GM12878 (cell line): ENCODE measurements at regions not wholly inside any gene's neighbourhood (a gene's known extent, or its start where the extent isn't known, plus 50 kb on each side); places are given as distances from the start of the nearest gene placed in this dataset.

Experiments
- ATAC-seq: fragments of 200-7000 bp; cut with Tn5 transposase; 3 replicates; pipeline ENCODE4 v1.9.1; 2020; ENCODE audit warnings: mild to moderate bottlenecking, moderate library complexity
- BruUV-seq: library from RNA; stranded (reverse); fragments of 400-500 nt; replicated peaks from 2 replicates; lab custom pipeline; 2021; lab: Mats Ljungman, UMichigan
- CTCF ChIA-PET: fragments of 300-600 bp; sonication (Branson Sonifier 250); formaldehyde crosslinking; extraction: SDS; loops from one replicate; lab custom pipeline; 2021; ENCODE audit warnings: inconsistent platforms; lab: Yijun Ruan, JAX
- POLR2A ChIA-PET: fragments of 350-600 bp; formaldehyde crosslinking; extraction: SDS; loops from one replicate; lab custom pipeline; 2021; ENCODE audit warnings: inconsistent platforms; lab: Charles Lee
- RAD21 ChIA-PET: fragments of 300-600 bp; sonication (Branson Sonifier 250); formaldehyde crosslinking; loops from one replicate; lab custom pipeline; 2023; ENCODE audit warnings: antibody characterized with exemption; ENCODE audit not compliant: unreplicated experiment; lab: Charles Lee
- SMC1A ChIA-PET: fragments of 300-600 bp; sonication (Branson Sonifier 250); formaldehyde crosslinking; loops from one replicate; lab custom pipeline; 2023; ENCODE audit not compliant: unreplicated experiment, uncharacterized antibody; lab: Charles Lee
- DNase-seq: peaks from one replicate; pipeline ENCODE4 v3.0.0-alpha.2; 2011; ENCODE audit warnings: low read depth, low spot score
- FAIRE-seq: peaks from 3 replicates; lab custom pipeline; 2011; peaks lifted over from hg19 to GRCh38; lab: Jason Lieb, UNC
- H2AFZ ChIP-seq: 2 replicates; pipeline ENCODE4 v1.6.0; 2011; ENCODE audit warnings: low read depth, low read length, control low read depth; ENCODE audit not compliant: control insufficient read depth
- H3K27ac ChIP-seq: 2 replicates; pipeline ENCODE4 v1.5.1; 2011; ENCODE audit warnings: control low read depth; ENCODE audit not compliant: control insufficient read depth, insufficient read depth
- H3K27me3 ChIP-seq, 2 experiments: replicated peaks in 1 of 2; 2 replicates each; pipeline versions ENCODE4 v1.6.0 to v1.6.1; 2011; ENCODE audit warnings: low read length in 1 of 2; ENCODE audit not compliant: control insufficient read depth in 2 of 2, insufficient read depth in 2 of 2
- H3K36me3 ChIP-seq, 2 experiments: 2 replicates each; pipeline ENCODE4 v1.5.1; 2011; ENCODE audit warnings: low read length in 1 of 2; ENCODE audit not compliant: control insufficient read depth in 2 of 2, insufficient read depth in 2 of 2
- H3K4me1 ChIP-seq: 2 replicates; pipeline ENCODE4 v1.6.1; 2011; ENCODE audit warnings: mild to moderate bottlenecking, low read length, moderate library complexity, mixed read lengths; ENCODE audit not compliant: control insufficient read depth, insufficient read depth
- H3K4me2 ChIP-seq: 2 replicates; pipeline ENCODE4 v1.6.0; 2011; ENCODE audit warnings: control low read depth; ENCODE audit not compliant: control insufficient read depth, insufficient read depth
- H3K4me3 ChIP-seq: fragments of 200-600 bp; sonication (generic); 2 replicates; pipeline ENCODE4 v1.5.1; 2016
- H3K79me2 ChIP-seq: 2 replicates; pipeline ENCODE4 v1.6.0; 2011; ENCODE audit warnings: low read length; ENCODE audit not compliant: control insufficient read depth, insufficient read depth
- H3K9ac ChIP-seq: 2 replicates; pipeline ENCODE4 v1.8.0; 2011; ENCODE audit warnings: low read length, control low read depth, mixed read lengths; ENCODE audit not compliant: control insufficient read depth, insufficient read depth
- H3K9me3 ChIP-seq: replicated peaks from 3 replicates; pipeline ENCODE4 v1.5.1; 2011; ENCODE audit warnings: mild to moderate bottlenecking, low read length; ENCODE audit not compliant: control insufficient read depth, insufficient read depth
- H4K20me1 ChIP-seq: 2 replicates; pipeline ENCODE4 v1.6.0; 2011; ENCODE audit not compliant: control insufficient read depth, insufficient read depth
- BMI1 ChIP-seq: fragments of 450-650 bp; IDR thresholded peaks from 2 replicates; pipeline ENCODE4 v1.6.1; 2016; ENCODE audit warnings: mild to moderate bottlenecking, moderate library complexity, borderline replicate concordance
- EGR1 ChIP-seq, 2 experiments: IDR thresholded peaks; 1 replicate in 1 of 2; 2 replicates in 1 of 2; pipeline ENCODE4 v1.6.1; 2011 to 2012; ENCODE audit warnings: low read depth in 2 of 2, low read length in 2 of 2, borderline replicate concordance in 1 of 2, mild to moderate bottlenecking in 1 of 2, moderate library complexity in 1 of 2
- SMC3 ChIP-seq: IDR thresholded peaks from 2 replicates; pipeline ENCODE4 v1.6.1; 2011; ENCODE audit warnings: low read length, improper control_type of control experiment, borderline replicate concordance
- SREBF2 ChIP-seq: IDR thresholded peaks from 2 replicates; pipeline ENCODE4 v1.6.1; 2012; ENCODE audit warnings: mild to moderate bottlenecking, low read length
- TCF3 ChIP-seq: IDR thresholded peaks from 2 replicates; pipeline ENCODE4 v1.6.1; 2012; ENCODE audit warnings: low read depth, mild to moderate bottlenecking, low read length, borderline replicate concordance; ENCODE audit not compliant: insufficient read depth
- ZBED1 ChIP-seq: IDR thresholded peaks from 2 replicates; pipeline ENCODE4 v1.6.1; 2016; ENCODE audit warnings: borderline replicate concordance
- WGBS: methylation state at CpG from one replicate; pipeline ENCODE4 v1.1.6; 2016; ENCODE audit warnings: low lambda C conversion rate; ENCODE audit not compliant: insufficient replicate concordance, insufficient coverage; ENCODE audit errors: missing lambda C conversion rate; 5-methylcytosine and 5-hydroxymethylcytosine counted together
- in situ Hi-C: fragments of 300-500 bp; cut with MboI; formaldehyde crosslinking; loops from 9 replicates; pipeline ENCODE4 v1.14.3; 2018; ENCODE audit warnings: mixed read lengths
- intact Hi-C: fragments of 100-400 bp; cut with micrococcal nuclease; formaldehyde crosslinking; loops from one replicate; pipeline ENCODE4 v1.14.2; 2022; ENCODE audit not compliant: unreplicated experiment
- TF ChIP-seq, protein P1 (sequence below): fragments of 450-650 bp; IDR thresholded peaks from 2 replicates; pipeline ENCODE4 v1.6.1; 2018; ENCODE audit warnings: borderline replicate concordance, mild to moderate bottlenecking; ENCODE audit not compliant: partially characterized antibody
- TF ChIP-seq, protein P2 (sequence below): fragments of 450-650 bp; IDR thresholded peaks from 2 replicates; pipeline ENCODE4 v1.6.1; 2017; ENCODE audit warnings: mild to moderate bottlenecking

DNA sequence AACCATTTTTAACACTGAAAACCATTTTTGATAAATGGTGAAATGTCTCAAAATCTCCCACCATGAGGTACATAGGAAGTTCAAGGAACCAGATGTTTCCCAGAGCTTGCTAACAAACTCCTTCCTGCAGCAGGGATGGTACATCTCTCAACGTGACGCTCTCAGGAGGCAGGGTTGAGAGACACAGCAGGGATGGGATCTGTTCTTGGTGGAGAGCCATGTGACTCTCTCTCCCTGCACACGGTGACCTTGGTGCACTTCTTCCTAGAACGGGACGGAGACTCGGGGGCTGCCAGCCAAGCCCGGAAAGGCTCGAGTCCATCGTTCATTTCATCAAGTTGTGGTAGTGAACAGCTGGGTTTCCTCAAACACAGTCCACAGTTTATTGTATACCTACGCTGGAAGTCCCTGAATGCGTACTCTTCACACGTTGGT lies 94.2 kb downstream of the FAM50B start:
- intact Hi-C loops: no loop called here
- SMC1A ChIA-PET: no interaction called here
- H3K27me3 ChIP-seq: no peaks in the 10 kb centered on the region; a peak in 1 of 4 replicates
- no peaks in the 10 kb centered on the region for H3K36me3 ChIP-seq
- FAIRE-seq (no peak), DNase-seq (no peak)
- 3% methylated on average over 12 of the region's 12 CpGs for WGBS
- H3K4me2 ChIP-seq: no peak overlapping the region
- TF ChIP-seq SMC3 (no peak), BMI1 (no peak), ZBED1 (no peak), TCF3 (no peak), SREBF2 (no peak), EGR1 (IDR thresholded peaks at IDR 0.05; ENCODE audit: borderline replicate concordance in 1 of 2, low read depth in 2 of 2, low read length in 2 of 2) (no peak)
- TF ChIP-seq, protein P1, sequence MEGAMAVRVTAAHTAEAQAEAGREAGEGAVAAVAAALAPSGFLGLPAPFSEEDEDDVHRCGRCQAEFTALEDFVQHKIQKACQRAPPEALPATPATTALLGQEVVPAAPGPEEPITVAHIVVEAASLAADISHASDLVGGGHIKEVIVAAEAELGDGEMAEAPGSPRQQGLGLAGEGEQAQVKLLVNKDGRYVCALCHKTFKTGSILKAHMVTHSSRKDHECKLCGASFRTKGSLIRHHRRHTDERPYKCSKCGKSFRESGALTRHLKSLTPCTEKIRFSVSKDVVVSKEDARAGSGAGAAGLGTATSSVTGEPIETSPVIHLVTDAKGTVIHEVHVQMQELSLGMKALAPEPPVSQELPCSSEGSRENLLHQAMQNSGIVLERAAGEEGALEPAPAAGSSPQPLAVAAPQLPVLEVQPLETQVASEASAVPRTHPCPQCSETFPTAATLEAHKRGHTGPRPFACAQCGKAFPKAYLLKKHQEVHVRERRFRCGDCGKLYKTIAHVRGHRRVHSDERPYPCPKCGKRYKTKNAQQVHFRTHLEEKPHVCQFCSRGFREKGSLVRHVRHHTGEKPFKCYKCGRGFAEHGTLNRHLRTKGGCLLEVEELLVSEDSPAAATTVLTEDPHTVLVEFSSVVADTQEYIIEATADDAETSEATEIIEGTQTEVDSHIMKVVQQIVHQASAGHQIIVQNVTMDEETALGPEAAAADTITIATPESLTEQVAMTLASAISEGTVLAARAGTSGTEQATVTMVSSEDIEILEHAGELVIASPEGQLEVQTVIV: no peak
- TF ChIP-seq, protein P2, sequence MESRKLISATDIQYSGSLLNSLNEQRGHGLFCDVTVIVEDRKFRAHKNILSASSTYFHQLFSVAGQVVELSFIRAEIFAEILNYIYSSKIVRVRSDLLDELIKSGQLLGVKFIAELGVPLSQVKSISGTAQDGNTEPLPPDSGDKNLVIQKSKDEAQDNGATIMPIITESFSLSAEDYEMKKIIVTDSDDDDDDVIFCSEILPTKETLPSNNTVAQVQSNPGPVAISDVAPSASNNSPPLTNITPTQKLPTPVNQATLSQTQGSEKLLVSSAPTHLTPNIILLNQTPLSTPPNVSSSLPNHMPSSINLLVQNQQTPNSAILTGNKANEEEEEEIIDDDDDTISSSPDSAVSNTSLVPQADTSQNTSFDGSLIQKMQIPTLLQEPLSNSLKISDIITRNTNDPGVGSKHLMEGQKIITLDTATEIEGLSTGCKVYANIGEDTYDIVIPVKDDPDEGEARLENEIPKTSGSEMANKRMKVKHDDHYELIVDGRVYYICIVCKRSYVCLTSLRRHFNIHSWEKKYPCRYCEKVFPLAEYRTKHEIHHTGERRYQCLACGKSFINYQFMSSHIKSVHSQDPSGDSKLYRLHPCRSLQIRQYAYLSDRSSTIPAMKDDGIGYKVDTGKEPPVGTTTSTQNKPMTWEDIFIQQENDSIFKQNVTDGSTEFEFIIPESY: no peak
- TF ChIP-seq, all 136 proteins: peak for 0
- no TSS peak for BruUV-seq
- CTCF ChIA-PET: interaction anchor here (0.8 kb wide), 1 partner anchor 202 kb away, joined by 3 read pairs; no protein-coding TSS in a partner anchor
- no peaks in the 10 kb centered on the region for H3K9me3 ChIP-seq
- H4K20me1 ChIP-seq: no peaks in the 10 kb centered on the region
- no peak for ATAC-seq
- no peak overlapping the region for H3K27ac ChIP-seq
- POLR2A ChIA-PET: no interaction called here
- no peak overlapping the region for H2AFZ ChIP-seq
- in situ Hi-C loops: no loop called here
- H3K4me3 ChIP-seq: no peak overlapping the region
- H3K79me2 ChIP-seq: no peaks in the 10 kb centered on the region
- no peaks in the 10 kb centered on the region for H3K4me1 ChIP-seq
- RAD21 ChIA-PET: no interaction called here
- H3K9ac ChIP-seq: no peak overlapping the region
